ENCODE measurements at regions not wholly inside any gene's neighbourhood (a gene's known extent, or its start where the extent isn't known, plus 50 kb on each side); places are given as distances from the start of the nearest gene placed in this dataset.
A peak's percentile ranks its signal among the peaks of the same experiment; 100 is the strongest.

GRCh38 chr18:1464444-1465217 is 560.0 kb downstream of the ADCYAP1 start:
- Histone ChIP-seq H3K36me3 (replicated peaks) (no peaks in the 10 kb centered on the region), H3K27me3 (ENCODE audit: low read depth) (no peaks in the 10 kb centered on the region), H3K4me3 (no peak overlapping the region), H3K4me1 (no peaks in the 10 kb centered on the region), H3K9me3 (no peaks in the 10 kb centered on the region)
- in situ Hi-C loops (cut with MboI; ENCODE audit: low sequenced_read_pairs): no loop called here
- DNase-seq (ENCODE audit: low spot score in 2 of 2): no peak

GRCh38 chr18:1466035-1466434 is 561.4 kb downstream of the ADCYAP1 start:
- no peak for DNase-seq (ENCODE audit: low spot score in 2 of 2)
- Histone ChIP-seq H3K4me1 (no peaks in the 10 kb centered on the region), H3K4me3 (no peak overlapping the region), H3K27me3 (ENCODE audit: low read depth) (no peaks in the 10 kb centered on the region), H3K9me3 (no peaks in the 10 kb centered on the region), H3K36me3 (replicated peaks) (no peaks in the 10 kb centered on the region)
- in situ Hi-C loops (cut with MboI; ENCODE audit: low sequenced_read_pairs): no loop called here

- in situ Hi-C loops (cut with MboI; ENCODE audit: low sequenced_read_pairs): no loop called here
- no peak for DNase-seq (ENCODE audit: low spot score in 2 of 2)
- no peak overlapping the region for H3K4me3 ChIP-seq
- no peaks in the 10 kb centered on the region for H3K9me3 ChIP-seq
- H3K27me3 ChIP-seq (ENCODE audit: low read depth): no peaks in the 10 kb centered on the region
- H3K36me3 ChIP-seq (replicated peaks): no peaks in the 10 kb centered on the region
- H3K4me1 ChIP-seq: no peaks in the 10 kb centered on the region
Measured at GRCh38 chr18:1467461-1467964, 562.8 kb downstream of the ADCYAP1 start.

GRCh38 chr18:1468550-1468949 is 563.9 kb downstream of the ADCYAP1 start:
- Histone ChIP-seq H3K27me3 (ENCODE audit: low read depth) (no peaks in the 10 kb centered on the region), H3K36me3 (replicated peaks) (no peaks in the 10 kb centered on the region), H3K4me1 (no peaks in the 10 kb centered on the region), H3K4me3 (no peak overlapping the region), H3K9me3 (no peaks in the 10 kb centered on the region)
- no peak for DNase-seq (ENCODE audit: low spot score in 2 of 2)
- in situ Hi-C loops (cut with MboI; ENCODE audit: low sequenced_read_pairs): no loop called here

GRCh38 chr18:1475867-1476266 is 571.2 kb downstream of the ADCYAP1 start:
- H3K9me3 ChIP-seq: no peaks in the 10 kb centered on the region
- DNase-seq (ENCODE audit: low spot score in 2 of 2): no peak
- no peaks in the 10 kb centered on the region for H3K27me3 ChIP-seq (ENCODE audit: low read depth)
- no peak overlapping the region for H3K4me3 ChIP-seq
- H3K36me3 ChIP-seq (replicated peaks): no peaks in the 10 kb centered on the region
- in situ Hi-C loops (cut with MboI; ENCODE audit: low sequenced_read_pairs): no loop called here
- H3K4me1 ChIP-seq: no peaks in the 10 kb centered on the region; the same call in 1 of the 2 replicates

GRCh38 chr18:1480309-1480708 is 575.6 kb downstream of the ADCYAP1 start:
- no peaks in the 10 kb centered on the region; the same call in 1 of the 2 replicates for H3K4me1 ChIP-seq
- DNase-seq (ENCODE audit: low spot score in 2 of 2): peak in 1 of 2 experiments; percentile 14
- in situ Hi-C loops (cut with MboI; ENCODE audit: low sequenced_read_pairs): no loop called here
- H3K27me3 ChIP-seq (ENCODE audit: low read depth): no peaks in the 10 kb centered on the region
- no peaks in the 10 kb centered on the region for H3K9me3 ChIP-seq
- H3K4me3 ChIP-seq: no peak overlapping the region
- no peaks in the 10 kb centered on the region for H3K36me3 ChIP-seq (replicated peaks)

- no peak for DNase-seq (ENCODE audit: low spot score in 2 of 2)
- H3K36me3 ChIP-seq (replicated peaks): no peaks in the 10 kb centered on the region
- H3K27me3 ChIP-seq (ENCODE audit: low read depth): no peaks in the 10 kb centered on the region
- H3K9me3 ChIP-seq: no peaks in the 10 kb centered on the region
- in situ Hi-C loops (cut with MboI; ENCODE audit: low sequenced_read_pairs): no loop called here
- no peaks in the 10 kb centered on the region; the same call in 1 of the 2 replicates for H3K4me1 ChIP-seq
- H3K4me3 ChIP-seq: no peak overlapping the region
Measured at GRCh38 chr18:1481577-1481976, 576.9 kb downstream of the ADCYAP1 start.

GRCh38 chr18:1483385-1483784 is 578.7 kb downstream of the ADCYAP1 start:
- no peaks in the 10 kb centered on the region for H3K4me1 ChIP-seq
- no peak for DNase-seq (ENCODE audit: low spot score in 2 of 2)
- H3K4me3 ChIP-seq: no peak overlapping the region
- no peaks in the 10 kb centered on the region for H3K27me3 ChIP-seq (ENCODE audit: low read depth)
- H3K9me3 ChIP-seq: no peaks in the 10 kb centered on the region
- no peaks in the 10 kb centered on the region for H3K36me3 ChIP-seq (replicated peaks)
- in situ Hi-C loops (cut with MboI; ENCODE audit: low sequenced_read_pairs): no loop called here

- Histone ChIP-seq H3K4me1 (no peaks in the 10 kb centered on the region), H3K4me3 (no peak overlapping the region), H3K27me3 (ENCODE audit: low read depth) (no peaks in the 10 kb centered on the region), H3K36me3 (replicated peaks) (no peaks in the 10 kb centered on the region), H3K9me3 (no peaks in the 10 kb centered on the region)
- no peak for DNase-seq (ENCODE audit: low spot score in 2 of 2)
- in situ Hi-C loops (cut with MboI; ENCODE audit: low sequenced_read_pairs): no loop called here
Measured at GRCh38 chr18:1487457-1487856, 582.8 kb downstream of the ADCYAP1 start.

- no peaks in the 10 kb centered on the region for H3K4me1 ChIP-seq
- H3K9me3 ChIP-seq: no peaks in the 10 kb centered on the region
- DNase-seq (ENCODE audit: low spot score in 2 of 2): no peak
- no peaks in the 10 kb centered on the region for H3K27me3 ChIP-seq (ENCODE audit: low read depth)
- H3K4me3 ChIP-seq: no peak overlapping the region
- H3K36me3 ChIP-seq (replicated peaks): no peaks in the 10 kb centered on the region
- in situ Hi-C loops (cut with MboI; ENCODE audit: low sequenced_read_pairs): no loop called here
Measured at GRCh38 chr18:1488394-1488793, 583.7 kb downstream of the ADCYAP1 start.

GRCh38 chr18:1488957-1489356 is 584.3 kb downstream of the ADCYAP1 start:
- no peak for DNase-seq (ENCODE audit: low spot score in 2 of 2)
- Histone ChIP-seq H3K4me1 (no peaks in the 10 kb centered on the region), H3K9me3 (no peaks in the 10 kb centered on the region), H3K4me3 (no peak overlapping the region), H3K27me3 (ENCODE audit: low read depth) (no peaks in the 10 kb centered on the region), H3K36me3 (replicated peaks) (no peaks in the 10 kb centered on the region)
- in situ Hi-C loops (cut with MboI; ENCODE audit: low sequenced_read_pairs): no loop called here

- in situ Hi-C loops (cut with MboI; ENCODE audit: low sequenced_read_pairs): no loop called here
- H3K4me1 ChIP-seq: no peaks in the 10 kb centered on the region
- no peaks in the 10 kb centered on the region for H3K27me3 ChIP-seq (ENCODE audit: low read depth)
- DNase-seq (ENCODE audit: low spot score in 2 of 2): no peak
- H3K4me3 ChIP-seq: no peak overlapping the region
- no peaks in the 10 kb centered on the region for H3K36me3 ChIP-seq (replicated peaks)
- H3K9me3 ChIP-seq: no peaks in the 10 kb centered on the region
Measured at GRCh38 chr18:1495387-1495786, 590.7 kb downstream of the ADCYAP1 start.

GRCh38 chr18:1496096-1496495 is 591.4 kb downstream of the ADCYAP1 start:
- in situ Hi-C loops (cut with MboI; ENCODE audit: low sequenced_read_pairs): no loop called here
- H3K4me3 ChIP-seq: no peak overlapping the region
- DNase-seq (ENCODE audit: low spot score in 2 of 2): no peak
- H3K4me1 ChIP-seq: no peaks in the 10 kb centered on the region
- H3K9me3 ChIP-seq: no peaks in the 10 kb centered on the region
- no peaks in the 10 kb centered on the region for H3K36me3 ChIP-seq (replicated peaks)
- H3K27me3 ChIP-seq (ENCODE audit: low read depth): no peaks in the 10 kb centered on the region

- in situ Hi-C loops (cut with MboI; ENCODE audit: low sequenced_read_pairs): no loop called here
Measured at GRCh38 chr18:1498216-1498615, 593.5 kb downstream of the ADCYAP1 start.

GRCh38 chr18:1499265-1499664 is 594.6 kb downstream of the ADCYAP1 start:
- in situ Hi-C loops (cut with MboI; ENCODE audit: low sequenced_read_pairs): no loop called here
- H3K9me3 ChIP-seq: no peaks in the 10 kb centered on the region
- no peaks in the 10 kb centered on the region for H3K36me3 ChIP-seq (replicated peaks)
- H3K4me3 ChIP-seq: no peak overlapping the region
- no peaks in the 10 kb centered on the region for H3K4me1 ChIP-seq
- no peaks in the 10 kb centered on the region for H3K27me3 ChIP-seq (ENCODE audit: low read depth)
- no peak for DNase-seq (ENCODE audit: low spot score in 2 of 2)

More at GRCh38 chr18:1498216-1498615, 593.5 kb downstream of the ADCYAP1 start:
- no peaks in the 10 kb centered on the region for H3K27me3 ChIP-seq (ENCODE audit: low read depth)
- no peaks in the 10 kb centered on the region for H3K9me3 ChIP-seq
- H3K4me1 ChIP-seq: no peaks in the 10 kb centered on the region
- H3K36me3 ChIP-seq (replicated peaks): no peaks in the 10 kb centered on the region
- H3K4me3 ChIP-seq: no peak overlapping the region
- DNase-seq (ENCODE audit: low spot score in 2 of 2): no peak

All from HAP-1 (cell line).